HG03025 (cell line): ENCODE measurements at regions not wholly inside any gene's neighbourhood (a gene's known extent, or its start where the extent isn't known, plus 50 kb on each side); places are given as distances from the start of the nearest gene placed in this dataset.

Experiments used
- ATAC-seq: cut with Tn5 transposase; IDR thresholded peaks from one replicate; pipeline ENCODE4 v1.9.1; 2021; ENCODE audit warnings: mild to moderate bottlenecking, moderate library complexity; ENCODE audit not compliant: unreplicated experiment, low FRiP score

GRCh38 chr1:106678279-106679050 is 378.0 kb upstream of the PRMT6 start:
- no peak for ATAC-seq

DNA sequence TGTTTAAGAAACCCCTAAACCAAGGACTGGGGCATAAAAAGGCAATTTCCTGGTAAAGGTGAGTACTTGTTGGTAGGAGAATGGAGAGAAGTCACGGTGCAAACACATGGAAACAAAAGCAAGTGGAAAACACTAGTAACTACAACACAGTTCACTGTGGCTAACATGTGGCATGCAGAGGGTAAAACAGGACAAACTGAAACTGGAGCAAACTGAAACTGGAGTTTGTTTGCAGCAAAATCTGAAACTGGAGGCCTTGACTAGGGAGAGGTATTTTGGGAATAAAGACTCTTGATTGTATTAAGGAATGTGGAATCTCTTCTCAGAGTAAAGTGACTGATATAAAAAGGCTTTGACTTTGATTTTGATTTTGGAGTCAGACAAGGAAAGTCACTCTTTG is 376.3 kb upstream of the PRMT6 start:
- ATAC-seq = no peak

DNA sequence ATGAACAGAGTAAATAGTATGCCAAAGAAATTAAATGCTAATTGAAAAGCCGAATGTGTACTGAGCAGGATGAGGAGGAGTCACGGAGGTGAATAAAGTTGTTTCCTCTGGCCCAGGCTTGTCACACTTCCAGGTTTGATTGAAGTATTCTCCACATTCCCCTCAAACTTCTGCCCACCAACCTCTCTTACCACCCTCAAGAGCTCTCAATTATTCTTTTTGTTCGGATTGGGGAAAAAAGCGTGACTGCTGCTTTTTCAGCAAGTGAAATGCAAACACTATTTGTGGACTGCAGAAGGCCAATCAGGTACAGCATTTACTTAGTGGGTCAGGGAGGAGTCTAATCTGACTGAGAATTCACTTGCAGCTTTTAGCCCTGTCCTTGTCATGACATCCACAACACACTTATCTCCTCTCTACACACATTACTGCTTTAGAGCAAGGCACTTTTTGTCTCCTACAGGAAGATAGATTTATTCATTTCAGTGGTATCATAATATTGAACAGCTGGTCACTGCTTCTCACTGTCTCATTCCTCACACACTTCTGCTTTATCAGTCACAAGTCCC is 375.6 kb upstream of the PRMT6 start:
- ATAC-seq = no peak

- ATAC-seq = no peak
These were observed 374.4 kb upstream of the PRMT6 start for GRCh38 chr1:106681939-106682522.

- ATAC-seq = no peak
These were observed 368.0 kb upstream of the PRMT6 start for GRCh38 chr1:106688446-106688845.

- no peak for ATAC-seq
These were observed 357.8 kb upstream of the PRMT6 start for GRCh38 chr1:106698660-106699059.

DNA sequence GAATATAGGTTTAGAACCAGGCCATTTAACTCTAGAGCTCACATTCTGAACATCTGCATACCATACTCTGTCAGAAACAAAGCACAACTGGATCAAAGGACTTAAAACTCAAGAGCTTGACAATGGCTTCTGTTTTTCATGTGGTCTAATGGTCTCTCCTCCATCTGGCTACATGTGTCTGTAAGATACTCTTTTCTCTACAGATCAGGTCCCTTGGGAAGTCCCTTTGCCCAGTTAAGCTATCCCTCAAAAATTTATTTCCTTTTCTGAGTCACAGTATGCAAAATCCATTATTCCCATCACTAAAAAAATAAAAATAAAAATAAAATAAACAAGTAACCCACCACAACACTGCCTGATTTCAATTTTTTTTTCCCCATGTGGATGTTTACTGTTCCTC is 357.0 kb upstream of the PRMT6 start:
- ATAC-seq = no peak

- ATAC-seq = no peak
These were observed 356.3 kb upstream of the PRMT6 start for GRCh38 chr1:106700211-106700610.

- ATAC-seq = no peak
These were observed 350.5 kb upstream of the PRMT6 start for GRCh38 chr1:106705971-106706370.

DNA sequence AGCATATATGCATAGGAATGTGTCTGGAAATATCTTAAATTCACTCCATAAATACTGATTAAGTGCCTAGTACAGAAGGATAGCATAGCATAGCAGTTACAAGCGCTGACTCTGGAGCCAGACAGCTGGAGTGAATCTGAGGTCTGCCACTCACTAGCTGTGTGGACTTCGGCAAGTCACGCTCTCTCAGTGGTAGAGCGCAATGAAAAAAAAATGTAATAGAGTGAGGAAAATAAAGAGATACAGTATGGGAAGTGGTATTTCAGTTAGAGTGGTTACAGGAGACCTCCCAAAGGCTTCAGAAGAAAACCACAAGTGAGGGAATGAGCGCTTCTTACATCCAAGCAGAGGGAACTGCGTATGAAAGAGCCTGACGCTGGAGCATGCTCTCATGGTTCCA is 338.9 kb upstream of the PRMT6 start:
- no peak for ATAC-seq

GRCh38 chr1:106721790-106722189 is 334.7 kb upstream of the PRMT6 start:
- no peak for ATAC-seq

DNA sequence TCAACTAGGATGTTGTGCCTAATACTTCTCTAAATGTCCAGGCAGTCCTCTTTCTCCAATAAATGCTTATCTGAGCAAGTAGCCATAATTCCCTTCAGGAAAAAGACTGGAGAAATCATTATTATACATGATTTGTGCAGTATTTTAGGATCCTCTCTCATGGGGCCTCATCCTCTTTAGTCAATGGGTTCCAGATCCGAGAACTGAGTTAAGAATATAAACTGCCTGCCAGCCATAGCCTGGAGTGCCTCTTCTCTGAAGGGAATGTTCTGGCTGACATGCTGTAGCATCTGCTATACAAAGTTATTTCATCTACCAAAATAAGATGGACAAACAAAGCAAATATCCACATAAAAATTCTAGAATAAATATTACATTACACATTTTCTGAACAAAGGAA is 334.0 kb upstream of the PRMT6 start:
- ATAC-seq = no peak

DNA sequence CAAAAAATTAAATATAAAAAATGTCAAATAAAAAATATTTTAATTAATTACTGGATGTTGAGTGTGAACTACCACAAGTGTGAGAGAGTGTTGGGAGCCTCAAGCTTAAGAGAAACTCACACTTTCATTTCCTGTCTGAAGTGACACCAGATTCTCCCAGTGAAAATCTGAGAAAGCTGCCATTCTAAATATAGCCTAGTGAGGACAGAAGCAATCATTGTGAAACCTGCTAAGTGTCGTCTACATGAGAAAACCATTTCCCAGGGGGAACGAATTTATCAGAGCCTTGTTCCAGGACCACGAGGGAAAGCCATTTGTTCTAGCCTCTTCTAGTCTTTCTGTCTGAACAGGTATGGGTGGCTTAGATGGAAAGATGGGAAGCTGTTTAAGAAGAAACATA is 329.3 kb upstream of the PRMT6 start:
- no peak for ATAC-seq

- ATAC-seq = no peak
These were observed 309.9 kb upstream of the PRMT6 start for GRCh38 chr1:106746448-106747085.

GRCh38 chr1:106747232-106747631 is 309.2 kb upstream of the PRMT6 start:
- no peak for ATAC-seq

DNA sequence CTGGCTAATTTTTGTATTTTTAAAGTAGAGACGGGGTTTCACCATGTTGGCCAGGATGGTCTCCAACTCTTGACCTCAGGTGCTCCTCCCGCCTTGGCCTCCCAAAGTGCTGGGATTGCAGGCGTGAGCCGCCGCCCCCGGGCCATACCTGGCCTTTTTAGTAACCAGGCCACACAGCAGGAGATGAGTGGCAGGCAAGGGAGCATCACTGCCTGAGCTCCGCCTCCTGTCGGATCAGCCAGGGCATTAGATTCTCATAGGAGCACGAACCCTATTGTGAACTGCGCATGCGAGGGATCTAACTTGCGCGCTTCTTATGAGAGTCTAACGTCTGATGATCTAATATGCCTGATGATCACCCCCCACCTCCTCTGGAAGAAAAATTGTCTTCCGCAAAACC is 308.7 kb upstream of the PRMT6 start:
- no peak for ATAC-seq

GRCh38 chr1:106748606-106749005 is 307.9 kb upstream of the PRMT6 start:
- no peak for ATAC-seq

DNA sequence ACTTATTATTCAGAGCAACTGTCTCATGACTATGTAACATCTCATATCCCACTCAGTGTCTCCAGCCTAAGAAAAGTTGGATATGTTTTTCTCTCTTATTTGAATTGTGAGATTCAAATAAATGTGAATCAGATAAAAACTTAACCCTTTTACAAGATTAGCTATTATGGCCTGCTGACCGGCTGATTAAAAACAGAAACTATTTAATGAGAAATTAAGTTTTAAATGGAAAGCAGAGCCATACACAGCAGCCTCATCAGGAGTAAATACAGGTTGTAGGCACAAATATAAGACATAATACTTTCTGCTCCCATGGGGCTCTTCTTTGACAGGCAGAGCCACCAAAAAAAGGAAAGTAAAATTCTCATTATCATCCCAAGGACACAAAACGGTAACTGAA is 307.0 kb upstream of the PRMT6 start:
- ATAC-seq = no peak

- no peak for ATAC-seq
These were observed 306.6 kb upstream of the PRMT6 start for GRCh38 chr1:106749906-106750305.

- ATAC-seq = no peak
These were observed 305.5 kb upstream of the PRMT6 start for GRCh38 chr1:106751002-106751401.

DNA sequence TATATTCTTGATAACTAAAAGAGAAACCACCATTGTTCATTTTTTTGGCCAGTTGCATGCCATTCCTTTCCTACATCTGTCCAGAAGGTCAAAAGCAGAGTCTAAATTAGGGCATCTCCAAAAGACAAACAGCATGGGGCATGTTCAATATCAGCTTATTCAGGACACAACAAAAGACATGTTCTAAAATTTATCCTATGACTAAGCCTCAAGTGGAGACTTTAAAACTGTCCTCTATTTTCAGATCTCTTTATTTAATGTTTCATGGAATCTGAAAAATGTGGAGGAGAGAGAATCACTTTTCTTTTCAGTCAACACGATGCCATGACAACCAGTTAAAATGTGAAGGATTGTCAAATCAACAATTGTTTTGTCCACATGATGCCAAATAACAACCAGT is 303.4 kb upstream of the PRMT6 start:
- no peak for ATAC-seq

DNA sequence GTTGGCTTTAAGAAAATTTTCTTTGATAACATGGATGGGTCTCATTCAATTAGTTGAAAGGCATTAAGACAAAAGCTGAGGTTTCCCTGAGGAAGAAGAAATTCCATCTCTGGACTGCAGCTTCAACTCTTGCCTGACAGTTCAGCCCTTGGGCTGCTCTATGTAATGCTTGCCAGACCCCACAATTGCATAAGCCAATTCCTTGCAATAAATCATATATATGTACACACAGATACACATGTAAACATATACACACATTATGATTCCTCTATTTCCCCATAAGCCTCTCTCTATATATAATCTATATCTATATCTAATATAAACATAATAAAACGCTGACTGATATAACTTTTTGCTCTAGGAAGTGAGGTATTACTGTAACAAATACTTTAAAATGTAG is 301.5 kb upstream of the PRMT6 start:
- ATAC-seq = no peak
